HG02678 (cell line): ENCODE measurements at regions not wholly inside any gene's neighbourhood (a gene's known extent, or its start where the extent isn't known, plus 50 kb on each side); places are given as distances from the start of the nearest gene placed in this dataset.

ENCODE experiments used
- ATAC-seq: cut with Tn5 transposase; IDR thresholded peaks from one replicate; pipeline ENCODE4 v1.9.1; 2021; ENCODE audit warnings: mild to moderate bottlenecking, moderate library complexity; ENCODE audit not compliant: unreplicated experiment

GRCh38 chr13:108156749-108157148 lies 58.6 kb downstream of the LIG4 start:
- ATAC-seq = no peak

- ATAC-seq = peak; percentile 69
Observed at GRCh38 chr13:108155185-108156106, 59.9 kb downstream of the LIG4 start.

DNA sequence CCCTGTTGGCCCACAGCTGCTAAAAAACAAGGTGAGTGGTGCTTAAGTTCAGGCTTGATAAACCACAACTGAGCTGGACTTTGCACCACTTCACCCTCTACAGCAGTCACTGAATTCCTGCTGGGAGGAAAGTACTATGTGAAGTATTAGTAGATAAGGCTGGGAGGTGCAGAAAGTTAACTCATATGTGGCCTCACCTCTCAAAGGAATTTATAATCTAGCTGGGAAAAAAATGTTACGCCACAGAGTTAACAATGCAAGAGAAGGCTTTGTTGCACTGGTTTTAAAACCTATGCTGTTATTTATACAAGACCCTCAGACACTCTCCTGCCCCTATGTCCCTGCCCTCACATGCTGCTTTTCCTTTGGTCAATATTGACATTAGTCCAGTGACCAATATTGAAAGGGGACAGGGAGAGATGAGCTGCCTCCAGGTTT lies 60.9 kb downstream of the LIG4 start:
- no peak for ATAC-seq

DNA sequence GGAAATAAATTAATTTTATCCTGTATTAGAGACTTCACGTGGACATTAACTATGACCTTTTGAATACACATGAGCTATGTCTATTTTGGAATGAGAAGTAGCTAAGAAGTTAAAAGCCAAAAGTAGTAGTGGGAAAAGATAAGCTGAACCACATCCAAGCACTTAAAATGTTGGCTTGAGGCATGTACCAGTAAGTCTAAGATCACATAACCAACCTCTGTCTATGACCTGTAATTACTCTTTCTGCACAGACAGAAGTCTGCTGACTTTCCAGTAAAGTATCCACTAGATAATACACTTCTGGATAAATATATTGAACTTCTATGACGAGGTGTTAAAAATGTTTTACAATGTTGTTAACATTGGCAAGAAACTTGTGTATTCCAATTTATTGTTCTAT lies 68.7 kb downstream of the LIG4 start:
- no peak for ATAC-seq

- no peak for ATAC-seq
Observed at GRCh38 chr13:108142702-108143436, 72.5 kb downstream of the LIG4 start.

GRCh38 chr13:108137176-108137575 lies 78.2 kb downstream of the LIG4 start:
- ATAC-seq = no peak

DNA sequence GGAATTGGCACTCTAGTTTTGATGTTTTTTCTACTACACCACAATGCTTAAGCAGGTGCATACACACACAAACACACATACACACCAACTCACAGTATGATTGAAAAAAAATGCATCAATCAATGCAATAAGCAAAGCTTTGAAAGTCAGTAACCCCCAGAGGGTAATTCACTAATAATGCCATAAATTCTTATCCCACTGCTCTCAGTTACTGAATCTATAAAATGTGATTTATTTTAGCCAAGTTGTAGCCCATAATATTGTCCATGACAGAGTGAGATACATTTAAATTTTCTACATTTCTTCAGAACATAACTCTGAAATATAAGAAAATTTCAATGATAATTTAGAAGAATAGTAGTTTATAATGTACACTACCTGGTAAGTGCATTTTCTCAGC lies 87.9 kb downstream of the LIG4 start:
- no peak for ATAC-seq

DNA sequence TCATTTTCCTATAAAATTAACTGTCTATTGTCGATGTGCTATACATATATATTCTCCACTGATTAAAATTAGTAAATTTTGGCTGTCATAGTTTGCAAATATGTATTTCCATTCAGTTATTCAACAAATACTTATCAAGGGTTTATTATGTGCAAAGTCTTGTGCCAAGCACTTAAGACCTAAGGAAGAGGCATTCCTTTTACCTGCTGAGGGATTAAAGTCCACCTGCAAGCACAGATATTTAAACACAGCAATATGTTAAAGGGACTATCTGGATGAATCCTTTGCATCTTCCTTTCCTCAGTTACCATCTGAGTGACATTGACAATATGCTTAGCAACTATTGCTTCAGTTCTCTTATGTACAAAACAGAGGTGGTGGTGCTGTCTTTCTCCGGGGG lies 89.3 kb downstream of the LIG4 start:
- no peak for ATAC-seq

DNA sequence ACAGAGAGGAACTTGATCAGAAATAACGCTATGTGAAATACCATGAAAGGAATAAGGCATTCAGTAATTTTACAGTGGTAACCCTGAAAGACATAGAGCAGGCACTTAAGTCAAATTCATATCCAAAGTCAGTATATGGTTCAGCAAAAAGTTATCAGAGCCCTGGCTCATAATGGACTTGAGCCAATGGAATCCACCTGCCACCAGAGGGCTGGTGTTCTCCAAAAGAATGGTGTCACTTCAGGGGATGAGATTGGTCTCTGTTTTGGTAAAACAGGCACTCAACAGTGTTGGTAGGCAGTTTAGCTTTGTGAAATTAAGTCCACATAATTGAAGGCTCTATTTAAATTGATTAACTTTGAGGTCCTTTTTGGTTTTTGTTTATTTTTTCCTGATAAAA lies 93.9 kb downstream of the LIG4 start:
- ATAC-seq = no peak

DNA sequence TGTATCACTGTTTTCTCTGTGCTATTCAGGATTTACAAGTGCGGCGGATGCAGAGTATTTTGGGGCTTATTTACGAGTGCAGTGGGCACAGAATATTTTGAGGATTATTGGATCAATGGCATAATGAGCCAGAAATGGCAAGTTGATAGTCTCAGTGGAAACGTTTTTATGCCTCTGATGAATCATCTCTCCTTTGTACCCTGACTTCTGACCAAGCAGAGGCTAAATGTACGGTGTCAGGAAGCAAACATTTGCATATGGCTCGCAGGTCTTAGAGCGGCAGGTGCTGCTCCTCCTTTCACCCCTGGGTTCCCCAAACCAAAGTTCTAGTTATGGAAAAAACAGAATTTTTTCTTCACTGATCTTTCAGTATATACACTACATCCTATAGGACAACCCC lies 94.5 kb downstream of the LIG4 start:
- ATAC-seq = no peak

DNA sequence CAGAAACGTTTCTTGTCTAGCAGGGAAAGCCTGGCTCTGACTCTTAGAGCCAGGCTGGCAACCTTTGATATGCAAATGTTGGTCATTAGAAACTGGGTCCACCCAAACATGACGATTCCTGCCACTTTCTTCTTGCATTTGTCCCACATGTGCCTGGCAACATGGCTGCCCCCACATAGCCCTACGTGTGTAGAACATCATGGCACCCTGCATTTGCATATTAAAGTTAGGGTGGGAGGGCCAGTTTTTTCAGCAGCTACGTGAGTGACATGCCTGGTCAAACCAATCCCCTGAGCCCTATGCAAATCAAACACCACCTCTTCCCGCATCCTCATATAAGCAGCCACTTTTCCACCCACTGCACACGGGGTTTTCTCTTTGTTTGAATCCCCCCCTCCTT lies 95.0 kb downstream of the LIG4 start:
- no peak for ATAC-seq

GRCh38 chr13:108115738-108116137 lies 99.6 kb downstream of the LIG4 start:
- ATAC-seq = no peak

DNA sequence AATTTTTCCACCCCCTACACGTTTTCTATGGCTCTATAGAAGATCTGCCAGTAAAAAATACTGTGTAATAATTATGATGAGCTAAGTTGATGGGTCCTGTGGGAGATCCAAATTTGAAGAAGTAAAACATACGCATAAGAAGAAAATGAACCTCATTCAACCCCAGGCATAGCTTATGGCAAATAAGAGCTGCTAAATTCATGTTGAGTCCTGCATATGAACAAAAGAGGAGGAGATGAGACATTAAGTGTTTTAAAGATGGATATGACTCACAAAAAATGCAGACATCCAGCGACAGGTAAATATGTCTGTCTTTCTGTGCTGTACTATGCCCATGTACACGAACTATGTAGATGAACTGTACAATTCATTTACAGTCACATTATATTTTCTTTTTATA lies 101.9 kb downstream of the LIG4 start:
- ATAC-seq = no peak

DNA sequence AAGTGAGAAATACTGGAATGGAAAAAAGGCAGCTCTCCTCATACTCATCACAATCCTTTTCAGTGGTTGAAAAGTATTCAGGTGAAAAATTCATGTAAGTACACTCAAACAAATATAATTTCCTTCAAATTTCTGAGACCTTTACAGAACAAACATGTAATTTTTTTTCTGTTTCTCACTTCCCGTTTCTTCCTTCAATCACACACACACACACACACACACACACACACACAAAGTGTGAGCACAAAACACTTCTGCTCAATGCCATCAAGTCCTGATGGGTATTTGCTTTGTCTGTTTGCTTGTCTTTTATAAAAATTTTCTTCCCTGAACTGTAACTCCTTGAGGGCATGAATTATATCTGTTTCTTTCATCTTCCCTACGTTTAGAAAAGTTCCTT lies 110.6 kb downstream of the LIG4 start:
- ATAC-seq = no peak

- ATAC-seq = no peak
Observed at GRCh38 chr13:108102771-108103170, 112.6 kb downstream of the LIG4 start.

GRCh38 chr13:108096301-108096915 lies 118.9 kb downstream of the LIG4 start:
- ATAC-seq = no peak

DNA sequence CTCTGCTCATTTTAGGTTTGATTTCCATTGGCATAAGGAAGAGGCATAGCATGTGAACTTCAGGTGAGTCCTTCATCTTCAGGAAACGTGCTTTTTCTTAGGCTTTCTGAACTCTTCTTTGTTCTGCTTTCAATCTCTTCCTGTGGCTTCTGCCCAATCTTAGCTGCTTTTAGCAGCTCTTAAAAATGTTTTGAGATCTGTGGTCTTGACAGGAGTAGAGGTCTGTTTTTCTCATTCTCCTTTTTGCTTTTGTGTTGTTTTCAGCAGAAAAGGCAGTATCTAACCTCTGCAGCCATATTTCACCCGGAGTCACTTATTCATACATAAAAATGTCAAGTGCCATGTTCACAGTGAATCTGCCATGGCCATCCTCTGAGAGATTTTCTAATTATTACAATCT lies 120.3 kb downstream of the LIG4 start:
- ATAC-seq = no peak

GRCh38 chr13:108093616-108094015 lies 121.7 kb downstream of the LIG4 start:
- no peak for ATAC-seq

GRCh38 chr13:108087810-108088209 lies 127.5 kb downstream of the LIG4 start:
- ATAC-seq = no peak

- ATAC-seq = no peak
Observed at GRCh38 chr13:108086678-108087077, 128.7 kb downstream of the LIG4 start.

DNA sequence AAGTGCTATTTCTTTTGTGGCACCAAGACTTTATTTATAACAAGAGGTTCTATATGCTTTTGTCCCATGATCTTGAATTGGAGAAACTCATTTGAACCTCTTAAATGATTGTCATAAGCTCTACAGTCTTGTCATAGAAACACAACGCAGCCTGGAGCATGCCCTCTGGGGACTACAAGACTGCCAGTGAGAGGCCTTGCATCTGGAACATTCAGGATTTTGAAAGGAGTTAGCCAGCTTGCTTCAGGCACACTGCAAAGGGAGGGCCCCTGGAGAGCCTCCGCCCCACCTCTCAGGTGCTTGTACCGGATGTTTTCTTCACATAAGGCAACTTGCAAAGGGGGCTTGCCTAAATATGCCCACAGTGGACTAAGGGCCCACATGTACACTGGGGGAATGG lies 130.5 kb downstream of the LIG4 start:
- ATAC-seq = no peak

GRCh38 chr13:108083056-108083455 lies 132.3 kb downstream of the LIG4 start:
- ATAC-seq = no peak
